ENCODE measurements at regions not wholly inside any gene's neighbourhood (a gene's known extent, or its start where the extent isn't known, plus 50 kb on each side); places are given as distances from the start of the nearest gene placed in this dataset.
"Not testable (repeated sequence)": the region's sequence is repeated elsewhere in the genome, so short reads cannot be mapped to it uniquely, and the experiment has no call there.

- no peak for DNase-seq (ENCODE audit: low spot score)
Measured at GRCh38 chr10:23870651-23871610, 338.0 kb upstream of the KIAA1217 start.

GRCh38 chr10:23872290-23872689 lies 336.6 kb upstream of the KIAA1217 start:
- DNase-seq (ENCODE audit: low spot score), result no peak

GRCh38 chr10:23877791-23878320 lies 331.1 kb upstream of the KIAA1217 start:
- no peak for DNase-seq (ENCODE audit: low spot score)

GRCh38 chr10:23884670-23885069 lies 324.3 kb upstream of the KIAA1217 start:
- no peak for DNase-seq (ENCODE audit: low spot score)

GRCh38 chr10:23885853-23886252 lies 323.1 kb upstream of the KIAA1217 start:
- DNase-seq (ENCODE audit: low spot score), result no peak

- DNase-seq (ENCODE audit: low spot score), result no peak
Measured at GRCh38 chr10:23886355-23886754, 322.6 kb upstream of the KIAA1217 start.

- no peak for DNase-seq (ENCODE audit: low spot score)
Measured at GRCh38 chr10:23891301-23891700, 317.6 kb upstream of the KIAA1217 start.

- no peak for DNase-seq (ENCODE audit: low spot score)
Measured at GRCh38 chr10:23892296-23892695, 316.6 kb upstream of the KIAA1217 start.

- DNase-seq (ENCODE audit: low spot score), result no peak
Measured at GRCh38 chr10:23897267-23897666, 311.7 kb upstream of the KIAA1217 start.

GRCh38 chr10:23897861-23898260 lies 311.1 kb upstream of the KIAA1217 start:
- DNase-seq (ENCODE audit: low spot score), result no peak

GRCh38 chr10:23899166-23899565 lies 309.8 kb upstream of the KIAA1217 start:
- DNase-seq (ENCODE audit: low spot score), result no peak

GRCh38 chr10:23910291-23910690 lies 298.6 kb upstream of the KIAA1217 start:
- DNase-seq (ENCODE audit: low spot score), result no peak

- no peak for DNase-seq (ENCODE audit: low spot score)
Measured at GRCh38 chr10:23912884-23913404, 296.0 kb upstream of the KIAA1217 start.

GRCh38 chr10:23914641-23915040 lies 294.3 kb upstream of the KIAA1217 start:
- DNase-seq (ENCODE audit: low spot score), result no peak

- no peak for DNase-seq (ENCODE audit: low spot score)
Measured at GRCh38 chr10:23917251-23917840, 291.6 kb upstream of the KIAA1217 start.

GRCh38 chr10:23918090-23918723 lies 290.7 kb upstream of the KIAA1217 start:
- no peak for DNase-seq (ENCODE audit: low spot score)

- no peak for DNase-seq (ENCODE audit: low spot score)
Measured at GRCh38 chr10:23918839-23919238, 290.1 kb upstream of the KIAA1217 start.

GRCh38 chr10:23927576-23928325 lies 281.2 kb upstream of the KIAA1217 start:
- no peak for DNase-seq (ENCODE audit: low spot score)

GRCh38 chr10:23934023-23934422 lies 274.9 kb upstream of the KIAA1217 start:
- not testable (repeated sequence) for DNase-seq (ENCODE audit: low spot score)

GRCh38 chr10:23945845-23946244 lies 263.1 kb upstream of the KIAA1217 start:
- DNase-seq (ENCODE audit: low spot score), result no peak

GRCh38 chr10:23951841-23952240 lies 257.1 kb upstream of the KIAA1217 start:
- DNase-seq (ENCODE audit: low spot score), result no peak

Measured in pons (tissue), 1 donor.